ENCODE measurements at regions not wholly inside any gene's neighbourhood (a gene's known extent, or its start where the extent isn't known, plus 50 kb on each side); places are given as distances from the start of the nearest gene placed in this dataset.

- peaks cover 22% of the 10 kb centered on the region for H3K9me3 Mint-ChIP-seq
- H3K4me1 Mint-ChIP-seq, result no peaks in the 10 kb centered on the region
- DNase-seq (ENCODE audit: low spot score in 2 of 2, unreplicated experiment in 2 of 2), result no peak
- H3K4me3 Mint-ChIP-seq, result no peak overlapping the region
- H3K36me3 Mint-ChIP-seq, result no peaks in the 10 kb centered on the region
- no peak overlapping the region for H3K27ac Mint-ChIP-seq
- no peak for TF ChIP-seq CTCF (IDR thresholded peaks at IDR 0.05; ENCODE audit: unreplicated experiment)
- peaks cover 6% of the 10 kb centered on the region for H3K27me3 Mint-ChIP-seq (ENCODE audit: low read depth)
Measured at GRCh38 chr2:2749206-2749598, 418.1 kb upstream of the MYT1L start.

GRCh38 chr2:2748399-2749205 lies 417.5 kb upstream of the MYT1L start:
- Mint-ChIP-seq H3K27me3 (ENCODE audit: low read depth) (peaks cover 6% of the 10 kb centered on the region), H3K9me3 (peaks cover 18% of the 10 kb centered on the region), H3K4me1 (no peaks in the 10 kb centered on the region), H3K4me3 (no peak overlapping the region), H3K27ac (no peak overlapping the region), H3K36me3 (no peaks in the 10 kb centered on the region)
- no peak for DNase-seq (ENCODE audit: low spot score in 2 of 2, unreplicated experiment in 2 of 2)
- TF ChIP-seq CTCF (IDR thresholded peaks at IDR 0.05; ENCODE audit: unreplicated experiment), result no peak

- H3K36me3 Mint-ChIP-seq, result no peaks in the 10 kb centered on the region
- peaks cover 8% of the 10 kb centered on the region for H3K27me3 Mint-ChIP-seq (ENCODE audit: low read depth)
- no peak for TF ChIP-seq CTCF (IDR thresholded peaks at IDR 0.05; ENCODE audit: unreplicated experiment)
- H3K27ac Mint-ChIP-seq, result no peak overlapping the region
- H3K9me3 Mint-ChIP-seq, result peaks cover 12% of the 10 kb centered on the region
- peaks cover 4% of the 10 kb centered on the region for H3K4me1 Mint-ChIP-seq
- no peak for DNase-seq (ENCODE audit: low spot score in 2 of 2, unreplicated experiment in 2 of 2)
- no peak overlapping the region for H3K4me3 Mint-ChIP-seq
Measured at GRCh38 chr2:2747797-2748301, 416.8 kb upstream of the MYT1L start.

- TF ChIP-seq CTCF (IDR thresholded peaks at IDR 0.05; ENCODE audit: unreplicated experiment), result no peak
- Mint-ChIP-seq H3K36me3 (no peaks in the 10 kb centered on the region), H3K9me3 (peaks cover 9% of the 10 kb centered on the region), H3K27me3 (ENCODE audit: low read depth) (peaks cover 8% of the 10 kb centered on the region), H3K4me1 (peaks cover 7% of the 10 kb centered on the region), H3K27ac (no peak overlapping the region), H3K4me3 (no peak overlapping the region)
- DNase-seq (ENCODE audit: low spot score in 2 of 2, unreplicated experiment in 2 of 2), result no peak
Measured at GRCh38 chr2:2746731-2747130, 415.7 kb upstream of the MYT1L start.

GRCh38 chr2:2744958-2745715 lies 414.1 kb upstream of the MYT1L start:
- Mint-ChIP-seq H3K4me1 (peaks cover 7% of the 10 kb centered on the region), H3K36me3 (no peaks in the 10 kb centered on the region), H3K27ac (no peak overlapping the region)

More at GRCh38 chr2:2744958-2745715, 414.1 kb upstream of the MYT1L start:
- Mint-ChIP-seq H3K9me3 (peaks cover 4% of the 10 kb centered on the region), H3K4me3 (no peak overlapping the region), H3K27me3 (ENCODE audit: low read depth) (peaks cover 11% of the 10 kb centered on the region)
- no peak for DNase-seq (ENCODE audit: low spot score in 2 of 2, unreplicated experiment in 2 of 2)
- no peak for TF ChIP-seq CTCF (IDR thresholded peaks at IDR 0.05; ENCODE audit: unreplicated experiment)

Measured in mesothelial cell of epicardium (in vitro differentiated cells).